ENCODE measurements at regions not wholly inside any gene's neighbourhood (a gene's known extent, or its start where the extent isn't known, plus 50 kb on each side); places are given as distances from the start of the nearest gene placed in this dataset.

DNA sequence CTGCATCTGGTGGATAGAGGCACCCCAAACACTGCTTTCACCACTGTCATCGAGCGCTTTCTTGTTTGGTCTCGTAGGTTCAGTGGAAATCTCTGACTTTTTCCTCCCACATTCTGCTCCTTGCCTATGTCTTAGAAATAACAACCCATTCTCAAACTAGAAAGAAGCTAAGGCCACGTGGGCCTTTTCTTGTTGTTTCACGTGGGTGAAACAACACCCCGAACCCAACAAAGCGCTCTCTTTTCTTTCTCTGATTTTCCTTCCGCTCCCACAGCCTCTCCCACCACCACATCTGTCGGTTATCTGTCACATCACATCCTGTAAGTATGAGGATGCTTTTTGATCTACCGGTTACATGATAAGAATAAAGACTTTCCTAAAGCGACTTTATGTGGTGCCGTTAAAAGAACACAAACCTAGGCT lies 77.1 kb downstream of the LINC01488 start:
- Histone ChIP-seq H3K18ac (ENCODE audit: low read depth, low read length) (no peak overlapping the region), H2BK15ac (ENCODE audit: low read depth, low read length) (no peak overlapping the region), H2AK5ac (ENCODE audit: low read depth, low read length) (no peak overlapping the region), H3K9me1 (ENCODE audit: insufficient read depth, low read length) (no peaks in the 10 kb centered on the region), H4K91ac (ENCODE audit: insufficient read depth, low read depth, low read length) (no peak overlapping the region), H4K8ac (ENCODE audit: low read depth in 2 of 2, low read length in 2 of 2) (no peak overlapping the region), H3K56ac (ENCODE audit: extremely low read depth, insufficient read depth, low read length) (no peak overlapping the region), H3K14ac (replicated peaks; ENCODE audit: low read depth, low read length) (no peak overlapping the region), H2BK5ac (ENCODE audit: low read depth, low read length, poor library complexity, severe bottlenecking) (no peak overlapping the region), H3K4me2 (ENCODE audit: low read depth, low read length) (no peak overlapping the region), H3K27me3 (ENCODE audit: control insufficient read depth, insufficient read depth, low read length) (no peaks in the 10 kb centered on the region), H3K27ac (ENCODE audit: insufficient read depth, low read length) (no peak overlapping the region), H3K9ac (ENCODE audit: low read depth, low read length) (no peak overlapping the region), H4K5ac (ENCODE audit: low read depth, low read length) (no peak overlapping the region), H3K79me1 (ENCODE audit: low read depth in 1 of 2, low read length in 2 of 2) (no peaks in the 10 kb centered on the region), H2AK9ac (replicated peaks; ENCODE audit: low read depth, low read length, poor library complexity) (peak overlapping the region; percentile 61), H3K4me3 (ENCODE audit: insufficient read depth, low read depth, low read length) (no peak overlapping the region), H3K9me3 (ENCODE audit: control insufficient read depth, insufficient read depth, low read length) (peaks cover 2% of the 10 kb centered on the region; the same call in 1 of the 2 replicates), H2BK20ac (ENCODE audit: low read depth, low read length) (no peak overlapping the region), H2AFZ (replicated peaks; ENCODE audit: low read length, poor library complexity) (no peak overlapping the region), H3K4ac (ENCODE audit: low read depth, low read length) (no peak overlapping the region), H4K20me1 (ENCODE audit: insufficient read depth, low read length) (no peaks in the 10 kb centered on the region), H3K4me1 (ENCODE audit: control insufficient read depth, insufficient read depth, low read length) (peaks cover 2% of the 10 kb centered on the region; the same call in 1 of the 2 replicates), H3K23ac (ENCODE audit: low read depth, low read length) (no peak overlapping the region), H3K36me3 (ENCODE audit: control insufficient read depth, insufficient read depth, low read length) (no peaks in the 10 kb centered on the region), H2BK120ac (ENCODE audit: low read depth, low read length) (no peak overlapping the region)
- intact Hi-C loops (cut with micrococcal nuclease) (no loop called here), dilution Hi-C loops (cut with HindIII; ENCODE audit: low sequenced_read_pairs, unreplicated experiment) (no loop called here), in situ Hi-C loops (cut with MboI; ENCODE audit: low sequenced_read_pairs) (no loop called here)
- CTCF ChIA-PET = no interaction called here
- 73% methylated on average over 4 of the region's 12 CpGs; no CpG with 5 or more reads in 1 of the 2 experiments for WGBS, 2 experiments (ENCODE audit: extremely low coverage in 2 of 2, insufficient read length in 1 of 2)
- DNase-seq (no peak), ATAC-seq (ENCODE audit: low read depth) (no peak)
- TF ChIP-seq, protein P1, sequence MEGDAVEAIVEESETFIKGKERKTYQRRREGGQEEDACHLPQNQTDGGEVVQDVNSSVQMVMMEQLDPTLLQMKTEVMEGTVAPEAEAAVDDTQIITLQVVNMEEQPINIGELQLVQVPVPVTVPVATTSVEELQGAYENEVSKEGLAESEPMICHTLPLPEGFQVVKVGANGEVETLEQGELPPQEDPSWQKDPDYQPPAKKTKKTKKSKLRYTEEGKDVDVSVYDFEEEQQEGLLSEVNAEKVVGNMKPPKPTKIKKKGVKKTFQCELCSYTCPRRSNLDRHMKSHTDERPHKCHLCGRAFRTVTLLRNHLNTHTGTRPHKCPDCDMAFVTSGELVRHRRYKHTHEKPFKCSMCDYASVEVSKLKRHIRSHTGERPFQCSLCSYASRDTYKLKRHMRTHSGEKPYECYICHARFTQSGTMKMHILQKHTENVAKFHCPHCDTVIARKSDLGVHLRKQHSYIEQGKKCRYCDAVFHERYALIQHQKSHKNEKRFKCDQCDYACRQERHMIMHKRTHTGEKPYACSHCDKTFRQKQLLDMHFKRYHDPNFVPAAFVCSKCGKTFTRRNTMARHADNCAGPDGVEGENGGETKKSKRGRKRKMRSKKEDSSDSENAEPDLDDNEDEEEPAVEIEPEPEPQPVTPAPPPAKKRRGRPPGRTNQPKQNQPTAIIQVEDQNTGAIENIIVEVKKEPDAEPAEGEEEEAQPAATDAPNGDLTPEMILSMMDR (conservative IDR thresholded peaks at IDR 0.05; ENCODE audit: low read depth, low read length) = no peak
- TF ChIP-seq RAD21 (IDR thresholded peaks at IDR 0.05; ENCODE audit: low read length) (no peak), NFE2L2 (IDR thresholded peaks at IDR 0.05; ENCODE audit: low read depth, low read length) (no peak), BHLHE40 (IDR thresholded peaks at IDR 0.05; ENCODE audit: low read depth, low read length) (no peak), FOS (IDR thresholded peaks at IDR 0.05; ENCODE audit: low read depth, low read length) (no peak), MAFK (IDR thresholded peaks at IDR 0.05; ENCODE audit: low read depth, low read length) (no peak), MAZ (IDR thresholded peaks at IDR 0.05; ENCODE audit: borderline replicate concordance, low read depth, low read length) (no peak), RFX5 (IDR thresholded peaks at IDR 0.05; ENCODE audit: low read depth, low read length) (no peak)
- TF ChIP-seq, protein P2, sequence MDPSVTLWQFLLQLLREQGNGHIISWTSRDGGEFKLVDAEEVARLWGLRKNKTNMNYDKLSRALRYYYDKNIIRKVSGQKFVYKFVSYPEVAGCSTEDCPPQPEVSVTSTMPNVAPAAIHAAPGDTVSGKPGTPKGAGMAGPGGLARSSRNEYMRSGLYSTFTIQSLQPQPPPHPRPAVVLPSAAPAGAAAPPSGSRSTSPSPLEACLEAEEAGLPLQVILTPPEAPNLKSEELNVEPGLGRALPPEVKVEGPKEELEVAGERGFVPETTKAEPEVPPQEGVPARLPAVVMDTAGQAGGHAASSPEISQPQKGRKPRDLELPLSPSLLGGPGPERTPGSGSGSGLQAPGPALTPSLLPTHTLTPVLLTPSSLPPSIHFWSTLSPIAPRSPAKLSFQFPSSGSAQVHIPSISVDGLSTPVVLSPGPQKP (IDR thresholded peaks at IDR 0.05; ENCODE audit: borderline replicate concordance, low read depth, low read length) = no peak
- TF ChIP-seq, protein P3, sequence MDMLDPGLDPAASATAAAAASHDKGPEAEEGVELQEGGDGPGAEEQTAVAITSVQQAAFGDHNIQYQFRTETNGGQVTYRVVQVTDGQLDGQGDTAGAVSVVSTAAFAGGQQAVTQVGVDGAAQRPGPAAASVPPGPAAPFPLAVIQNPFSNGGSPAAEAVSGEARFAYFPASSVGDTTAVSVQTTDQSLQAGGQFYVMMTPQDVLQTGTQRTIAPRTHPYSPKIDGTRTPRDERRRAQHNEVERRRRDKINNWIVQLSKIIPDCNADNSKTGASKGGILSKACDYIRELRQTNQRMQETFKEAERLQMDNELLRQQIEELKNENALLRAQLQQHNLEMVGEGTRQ (IDR thresholded peaks at IDR 0.05; ENCODE audit: low read depth, low read length) = no peak
- POLR2A ChIA-PET (ENCODE audit: unreplicated experiment) = no interaction called here
- BruUV-seq (replicated peaks) = no TSS peak

All from IMR-90 (cell line).